Epidermal melanocyte (primary cell): ENCODE measurements at regions not wholly inside any gene's neighbourhood (a gene's known extent, or its start where the extent isn't known, plus 50 kb on each side); places are given as distances from the start of the nearest gene placed in this dataset.

Source experiments
- DNase-seq: peaks from one replicate; pipeline ENCODE4 v3.0.0; 2011; ENCODE audit warnings: low spot score; ENCODE audit not compliant: insufficient read length

DNA sequence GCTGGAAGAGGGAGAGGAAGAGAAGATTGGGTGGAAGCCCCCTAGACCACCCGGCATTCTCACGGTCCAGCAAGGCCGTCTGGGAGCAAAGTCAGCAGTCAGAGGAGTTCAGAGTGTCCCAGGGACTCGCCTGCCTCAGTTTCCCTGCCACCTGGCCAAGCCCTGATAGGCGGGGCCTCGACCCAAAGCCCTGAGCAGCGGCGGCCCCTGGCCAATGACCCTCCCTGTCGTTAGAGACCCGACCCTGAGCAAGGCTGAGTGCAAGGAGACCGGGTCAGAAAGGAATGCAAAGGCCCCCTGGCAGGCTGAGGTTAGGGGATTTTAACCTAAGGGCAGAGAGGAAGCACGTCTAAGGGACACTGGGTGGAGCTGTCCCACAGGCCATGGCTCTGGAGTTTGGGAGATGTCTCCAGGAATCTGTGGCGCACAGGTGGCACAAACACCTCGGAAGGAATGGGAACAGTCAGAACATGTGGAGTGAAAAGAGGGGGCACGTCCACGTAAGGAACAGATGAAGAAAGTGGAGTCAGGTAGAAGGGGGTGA is 196.8 kb upstream of the PDE1C start:
- DNase-seq: no peak

GRCh38 chr7:32264702-32265284 is 194.6 kb upstream of the PDE1C start:
- no peak for DNase-seq

DNA sequence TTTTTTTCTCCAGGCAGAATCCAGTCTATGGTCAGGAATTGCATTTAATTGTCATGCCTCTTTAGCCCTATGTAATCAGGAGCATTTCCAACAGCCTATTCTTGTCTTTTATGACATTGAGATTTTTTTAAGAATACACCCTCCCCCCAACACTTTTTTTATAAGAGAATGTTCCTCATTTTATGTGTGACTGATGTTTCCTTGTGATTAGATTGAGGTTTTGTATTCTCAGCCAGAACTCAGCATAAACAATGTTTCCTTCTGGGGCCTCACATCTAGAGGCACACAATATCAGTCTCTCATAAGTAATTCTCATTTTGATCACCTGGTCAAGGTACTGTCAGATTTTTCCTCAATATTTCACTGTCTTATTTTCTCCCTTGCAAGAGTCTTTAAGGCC is 193.4 kb upstream of the PDE1C start:
- DNase-seq: no peak

DNA sequence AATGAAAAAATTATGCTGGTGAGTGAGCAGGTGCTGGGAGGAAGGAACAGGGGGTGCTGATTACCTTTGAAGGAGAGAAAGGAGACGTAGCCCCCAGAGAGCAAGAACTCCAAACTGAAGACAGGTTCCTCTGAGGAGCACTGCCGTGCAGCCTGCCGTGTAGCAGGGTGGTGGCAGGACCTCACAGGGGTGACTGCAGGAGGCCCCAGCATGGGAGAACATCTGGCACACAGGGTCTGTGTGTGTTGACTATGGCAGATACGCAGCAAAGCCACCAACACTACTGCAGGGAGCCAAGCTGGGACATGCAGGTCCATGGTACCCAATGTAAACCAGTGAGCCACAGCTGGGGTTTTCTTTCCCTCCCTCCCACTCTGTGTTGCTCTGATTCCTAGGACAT is 192.1 kb upstream of the PDE1C start:
- no peak for DNase-seq

- DNase-seq: no peak
These were observed 189.9 kb upstream of the PDE1C start for GRCh38 chr7:32259931-32260596.

DNA sequence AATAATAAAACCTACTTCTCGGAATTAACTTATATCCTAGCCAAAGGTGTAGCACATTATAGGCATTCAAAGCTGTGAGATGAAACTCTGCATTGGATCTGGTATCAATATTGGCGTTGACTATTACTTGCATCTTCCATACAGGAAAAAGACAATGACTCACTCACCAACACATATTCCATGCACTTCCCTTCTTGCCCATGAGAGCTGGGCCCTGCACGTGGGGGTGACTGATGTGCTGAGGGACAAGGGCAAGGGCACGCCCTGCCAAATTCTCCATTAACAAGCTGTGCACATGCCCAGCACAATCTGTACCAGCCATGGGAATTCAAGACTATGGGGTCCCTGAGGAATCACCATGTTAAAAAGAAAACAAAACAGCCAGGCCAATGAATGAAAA is 188.1 kb upstream of the PDE1C start:
- no peak for DNase-seq

- no peak for DNase-seq
These were observed 187.4 kb upstream of the PDE1C start for GRCh38 chr7:32257621-32258020.

DNA sequence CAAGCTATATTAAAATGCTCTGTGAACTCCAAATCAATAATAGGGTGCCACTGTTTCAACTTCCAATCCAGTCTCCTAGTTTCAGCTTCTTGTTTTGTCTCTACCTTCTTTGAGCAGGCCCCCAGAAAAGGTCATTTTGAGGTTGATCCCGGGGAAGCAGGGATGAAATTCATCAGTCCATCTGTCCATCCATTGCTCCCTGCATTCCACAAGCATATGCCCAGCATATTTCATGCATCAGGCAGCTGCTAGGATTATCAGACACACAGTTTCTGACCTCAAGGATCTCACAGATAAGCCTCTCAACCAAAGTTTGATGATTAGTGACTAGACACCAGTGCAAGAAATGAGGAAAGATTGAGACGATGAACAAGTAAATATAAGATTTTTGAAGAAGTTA is 186.6 kb upstream of the PDE1C start:
- DNase-seq: no peak

DNA sequence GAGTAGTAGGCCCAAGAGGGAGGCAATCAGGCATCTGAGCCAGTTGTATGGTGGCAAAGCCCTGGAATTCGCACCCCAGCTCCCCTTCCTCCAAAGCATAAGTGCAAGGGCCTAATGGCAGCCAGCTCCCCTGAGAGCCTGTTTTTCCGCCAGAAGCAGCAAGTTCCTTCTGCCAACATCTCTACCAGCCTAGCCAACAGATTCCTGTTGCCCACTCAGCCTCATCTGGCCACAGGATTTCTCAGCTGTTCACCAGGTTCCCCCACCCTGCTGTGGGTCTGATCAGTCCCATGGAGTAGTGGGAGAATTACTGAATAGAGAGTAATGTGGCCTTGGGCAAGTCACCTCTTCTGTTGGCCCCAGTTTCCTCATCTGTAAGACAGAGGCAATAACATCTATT is 186.2 kb upstream of the PDE1C start:
- no peak for DNase-seq

GRCh38 chr7:32255036-32255435 is 184.8 kb upstream of the PDE1C start:
- DNase-seq: no peak

DNA sequence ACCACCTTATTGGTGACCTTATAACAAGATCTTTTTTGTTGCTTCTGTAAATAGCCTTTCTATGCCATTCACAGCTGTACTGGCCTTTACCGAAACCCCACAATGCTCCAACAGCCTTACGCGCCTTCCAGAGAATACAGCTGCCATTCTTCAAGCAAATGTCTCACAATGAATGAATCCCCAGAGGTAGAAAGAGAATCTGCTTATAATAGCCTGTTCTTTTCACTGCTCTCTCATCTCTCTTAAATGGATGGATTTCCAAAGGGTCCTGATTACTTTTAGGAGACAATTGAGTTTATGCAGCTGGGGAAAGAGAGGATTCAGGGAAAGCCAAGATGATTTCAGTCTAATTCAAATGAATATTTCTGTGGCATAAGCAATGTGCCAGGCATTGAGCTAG is 183.1 kb upstream of the PDE1C start:
- no peak for DNase-seq

DNA sequence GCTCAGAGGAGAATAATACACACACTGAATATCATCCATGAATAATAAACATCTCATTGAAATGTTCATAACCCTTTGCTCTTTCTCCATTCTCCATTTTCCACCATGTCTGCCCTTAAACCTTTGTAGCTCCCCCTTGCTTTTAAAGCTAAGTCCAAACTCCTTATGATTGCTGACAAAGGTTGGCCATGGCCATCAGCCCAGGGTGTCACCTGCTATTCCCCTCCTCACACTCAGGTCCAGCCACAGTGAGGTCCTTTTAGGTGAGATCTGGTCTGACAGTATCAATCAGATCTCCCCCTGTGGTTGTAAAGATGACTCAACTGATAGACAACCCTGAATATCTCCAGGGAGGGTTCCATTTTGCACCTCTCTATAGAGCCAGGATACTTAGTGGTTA is 181.5 kb upstream of the PDE1C start:
- DNase-seq: no peak

GRCh38 chr7:32250471-32251260 is 180.5 kb upstream of the PDE1C start:
- DNase-seq: no peak

DNA sequence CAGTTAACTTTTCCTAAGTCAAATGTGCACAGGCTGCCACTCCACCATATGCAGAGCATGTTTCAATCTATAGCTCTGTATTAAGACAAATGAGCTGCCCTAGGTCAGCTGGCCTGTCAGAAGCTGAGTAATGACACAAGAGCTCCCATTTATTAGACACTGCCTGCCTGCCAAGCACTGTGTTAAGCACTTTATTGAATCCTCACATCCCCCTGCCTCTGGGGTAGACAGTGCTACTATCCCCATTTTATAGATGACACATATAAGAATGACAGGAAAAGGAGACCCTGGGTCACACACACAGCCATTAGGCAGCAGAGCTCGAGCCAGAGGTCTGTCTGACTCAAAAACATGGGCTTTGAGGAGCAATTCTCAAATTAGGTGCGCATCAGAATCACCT is 179.8 kb upstream of the PDE1C start:
- DNase-seq: no peak

DNA sequence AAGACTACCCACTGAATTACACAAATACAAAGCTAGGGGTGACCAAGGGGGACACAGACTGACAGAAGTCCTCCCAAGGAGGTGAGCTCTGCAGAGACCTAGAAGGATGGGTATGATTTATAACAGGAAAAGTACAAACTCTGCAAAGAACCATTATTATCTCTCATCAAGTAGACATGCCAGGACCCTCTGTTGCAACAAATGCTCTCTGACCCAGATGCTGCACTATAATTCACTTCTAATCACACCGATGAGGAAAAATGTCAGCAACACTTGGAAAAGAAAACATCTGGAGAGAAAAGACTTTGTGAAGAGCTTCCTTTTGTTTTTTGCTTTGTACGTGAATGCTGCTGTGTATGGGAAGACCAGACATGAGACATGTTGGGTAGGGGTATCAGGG is 178.3 kb upstream of the PDE1C start:
- DNase-seq: no peak

DNA sequence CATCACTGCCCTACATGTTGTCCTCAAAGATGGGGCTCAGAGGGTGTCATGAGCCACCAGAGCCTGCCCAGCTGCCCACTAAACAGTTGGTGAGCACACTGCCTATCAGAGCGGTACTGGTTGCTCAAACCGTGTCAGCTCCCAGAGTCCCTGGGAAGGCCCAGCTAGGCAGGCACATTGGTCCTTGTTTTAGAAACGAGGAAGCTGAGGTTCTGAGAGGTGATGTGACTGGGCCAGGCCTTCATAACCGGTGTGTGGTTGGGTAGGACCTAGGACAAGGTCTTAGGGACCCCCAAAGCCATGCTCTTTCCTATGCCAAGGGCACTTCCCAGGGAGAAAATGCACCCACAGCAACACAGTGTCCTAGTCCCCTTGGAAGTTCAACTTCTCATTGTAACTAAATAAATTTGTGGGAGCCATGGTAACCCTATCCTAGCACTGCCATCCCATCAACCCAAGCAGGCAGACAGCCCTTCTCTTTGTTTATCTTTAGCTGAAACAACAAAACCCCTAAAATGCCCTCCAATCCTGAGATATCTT is 174.7 kb upstream of the PDE1C start:
- no peak for DNase-seq

DNA sequence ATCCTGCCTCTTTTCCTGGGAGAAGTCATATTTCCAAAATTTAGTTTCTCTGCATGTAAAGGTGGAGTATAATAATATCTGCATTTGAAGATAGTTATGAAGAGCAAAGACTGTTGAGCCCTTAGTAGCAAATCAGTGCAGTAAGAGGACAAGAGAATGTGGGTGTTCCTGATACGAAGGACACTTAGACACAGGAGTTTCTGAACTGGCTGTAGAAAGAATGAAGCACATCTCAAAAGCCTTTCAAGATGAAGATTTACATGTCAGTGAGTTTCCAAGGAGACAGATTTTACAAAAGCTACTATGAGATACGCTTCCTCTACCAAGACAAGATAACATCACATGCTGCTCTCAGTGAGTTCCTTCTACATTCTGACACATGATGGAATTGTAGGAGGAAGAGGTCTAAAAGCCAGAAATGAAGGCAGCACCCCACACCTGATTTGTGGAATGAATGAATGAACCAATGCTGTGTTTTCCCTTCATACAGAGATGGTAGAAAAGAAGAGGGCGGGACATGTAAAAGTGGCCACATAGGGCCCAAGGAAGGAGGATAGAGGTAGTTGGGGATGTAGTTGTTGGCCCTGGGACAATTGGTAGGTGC is 173.6 kb upstream of the PDE1C start:
- no peak for DNase-seq

- DNase-seq: no peak
These were observed 172.2 kb upstream of the PDE1C start for GRCh38 chr7:32242436-32242835.

DNA sequence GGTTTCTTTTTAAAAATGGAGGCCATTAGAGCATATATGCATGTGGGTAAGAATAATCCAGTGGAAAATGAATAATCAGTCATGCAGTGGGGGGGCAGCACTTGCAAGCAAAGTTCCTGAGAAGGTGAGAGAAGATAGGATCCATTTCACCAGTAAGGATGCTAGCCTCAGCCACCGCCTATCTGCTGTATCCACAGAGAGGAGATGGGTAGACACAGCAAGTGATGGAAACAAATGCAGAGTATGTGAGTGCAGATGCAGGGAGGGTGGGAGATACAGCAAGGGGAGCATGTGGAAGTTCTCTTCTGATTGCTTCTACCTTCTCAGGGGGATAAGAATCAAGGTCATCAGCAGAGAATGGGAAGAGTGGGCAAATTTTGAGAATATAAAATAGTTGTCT is 171.4 kb upstream of the PDE1C start:
- DNase-seq: no peak

DNA sequence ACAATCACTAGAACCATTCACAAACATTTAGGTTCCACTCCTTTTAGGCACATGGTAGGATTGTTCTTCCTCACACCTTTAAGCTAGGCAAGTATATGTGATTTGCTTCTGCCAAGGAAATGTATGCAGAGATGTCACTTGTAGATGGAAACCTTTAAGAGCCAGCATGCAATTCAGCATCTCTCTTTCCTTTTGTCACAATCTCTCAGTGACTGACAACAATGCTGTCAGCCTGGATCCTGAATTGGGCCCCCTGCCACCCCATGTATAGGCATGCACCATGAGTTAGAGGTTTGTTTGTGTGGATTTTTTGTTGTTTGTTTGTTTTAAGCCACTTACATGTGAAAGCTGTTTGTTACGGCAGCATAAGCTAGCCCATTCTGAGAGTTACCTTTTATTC is 169.6 kb upstream of the PDE1C start:
- DNase-seq: no peak

DNA sequence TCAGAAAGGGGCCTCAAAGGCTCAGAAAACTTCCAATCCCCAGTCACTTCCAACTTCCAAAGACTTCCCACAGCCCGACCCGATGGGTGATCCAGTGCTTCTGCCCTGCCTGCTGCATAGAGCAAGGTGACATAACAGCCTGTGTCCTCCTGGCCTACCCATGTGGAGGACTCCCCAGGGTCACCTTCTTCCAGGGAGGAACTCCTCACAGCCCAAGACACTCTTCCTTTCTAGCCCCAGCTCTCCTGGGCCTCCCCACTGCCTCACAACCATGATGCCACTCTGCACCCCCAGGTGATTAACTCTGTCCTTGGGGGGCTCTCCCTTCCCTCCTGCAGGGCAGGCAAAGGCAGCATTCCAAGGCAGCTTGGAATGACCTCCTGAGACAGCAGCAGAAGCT is 158.4 kb upstream of the PDE1C start:
- no peak for DNase-seq

DNA sequence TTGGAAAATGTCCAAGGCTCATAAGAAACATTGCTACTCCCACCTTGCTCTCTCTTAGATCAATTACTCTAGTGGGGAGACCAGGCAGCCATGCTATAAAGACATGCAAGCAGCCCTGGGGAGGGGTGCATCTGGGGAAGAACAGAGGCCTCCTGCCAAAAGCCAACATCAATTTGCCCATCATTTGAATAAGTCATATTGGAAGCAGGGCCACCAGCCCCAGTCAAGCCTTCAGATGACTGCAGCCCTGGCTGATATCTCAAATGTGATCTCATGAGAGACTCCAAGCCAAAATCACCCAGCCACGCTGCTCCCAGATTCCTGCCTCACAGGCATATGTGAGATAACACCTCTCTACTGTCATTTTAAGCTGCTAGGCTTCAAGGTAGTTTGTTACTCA is 157.5 kb upstream of the PDE1C start:
- DNase-seq: no peak
